Neural cell (in vitro differentiated cells): ENCODE measurements at regions not wholly inside any gene's neighbourhood (a gene's known extent, or its start where the extent isn't known, plus 50 kb on each side); places are given as distances from the start of the nearest gene placed in this dataset.
"Not testable (repeated sequence)": the region's sequence is repeated elsewhere in the genome, so short reads cannot be mapped to it uniquely, and the experiment has no call there.

Experiments
- EP300 ChIP-seq: fragments of 450-650 bp; conservative IDR thresholded peaks from 2 replicates; pipeline ENCODE4 v1.6.1; 2014; ENCODE audit warnings: antibody characterized with exemption, mild to moderate bottlenecking, moderate library complexity; ENCODE audit not compliant: poor library complexity, severe bottlenecking
- EZH2 ChIP-seq: fragments of 200-600, 300-800 bp; shearing (Covaris generic), sonication (generic); IDR thresholded peaks from 2 replicates; pipeline ENCODE4 v1.6.1; 2014; ENCODE audit warnings: antibody characterized with exemption, low read length, borderline replicate concordance, mild to moderate bottlenecking; ENCODE audit not compliant: insufficient read depth, poor library complexity, severe bottlenecking
- POLR2AphosphoS5 ChIP-seq: IDR thresholded peaks from 2 replicates; pipeline ENCODE4 v1.6.1; 2012
- RAD21 ChIP-seq: fragments of 450-650 bp; conservative IDR thresholded peaks from 2 replicates; pipeline ENCODE4 v1.6.1; 2014; ENCODE audit warnings: antibody characterized with exemption, mild to moderate bottlenecking, moderate library complexity
- REST ChIP-seq: IDR thresholded peaks from 2 replicates; pipeline ENCODE4 v1.6.1; 2012; ENCODE audit warnings: borderline replicate concordance
- TF ChIP-seq, protein P1 (sequence below): fragments of 450-650 bp; IDR thresholded peaks from 2 replicates; pipeline ENCODE4 v1.5.1; 2014; ENCODE audit warnings: antibody characterized with exemption, mild to moderate bottlenecking, moderate library complexity; ENCODE audit not compliant: poor library complexity, severe bottlenecking

DNA sequence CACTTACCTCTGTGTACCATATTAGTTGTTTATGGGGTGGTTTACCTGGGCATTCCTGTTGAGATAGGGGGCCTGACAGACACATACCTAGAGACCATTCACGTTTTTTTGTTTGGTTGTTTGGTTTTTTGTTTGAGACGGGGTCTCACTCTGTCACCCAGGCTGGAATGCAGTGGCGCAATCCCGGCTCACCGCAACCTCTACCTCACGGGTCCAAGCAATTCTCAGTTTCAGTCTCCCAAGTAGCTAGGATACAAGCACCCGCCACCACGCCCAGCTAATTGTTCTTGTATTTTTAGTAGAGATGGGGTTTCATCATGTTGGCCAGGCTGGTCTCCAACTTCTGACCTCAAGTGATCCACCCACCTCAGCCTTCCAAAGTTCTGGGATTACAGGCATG, 314.9 kb upstream of the PPARGC1A start:
- TF ChIP-seq, protein P1, sequence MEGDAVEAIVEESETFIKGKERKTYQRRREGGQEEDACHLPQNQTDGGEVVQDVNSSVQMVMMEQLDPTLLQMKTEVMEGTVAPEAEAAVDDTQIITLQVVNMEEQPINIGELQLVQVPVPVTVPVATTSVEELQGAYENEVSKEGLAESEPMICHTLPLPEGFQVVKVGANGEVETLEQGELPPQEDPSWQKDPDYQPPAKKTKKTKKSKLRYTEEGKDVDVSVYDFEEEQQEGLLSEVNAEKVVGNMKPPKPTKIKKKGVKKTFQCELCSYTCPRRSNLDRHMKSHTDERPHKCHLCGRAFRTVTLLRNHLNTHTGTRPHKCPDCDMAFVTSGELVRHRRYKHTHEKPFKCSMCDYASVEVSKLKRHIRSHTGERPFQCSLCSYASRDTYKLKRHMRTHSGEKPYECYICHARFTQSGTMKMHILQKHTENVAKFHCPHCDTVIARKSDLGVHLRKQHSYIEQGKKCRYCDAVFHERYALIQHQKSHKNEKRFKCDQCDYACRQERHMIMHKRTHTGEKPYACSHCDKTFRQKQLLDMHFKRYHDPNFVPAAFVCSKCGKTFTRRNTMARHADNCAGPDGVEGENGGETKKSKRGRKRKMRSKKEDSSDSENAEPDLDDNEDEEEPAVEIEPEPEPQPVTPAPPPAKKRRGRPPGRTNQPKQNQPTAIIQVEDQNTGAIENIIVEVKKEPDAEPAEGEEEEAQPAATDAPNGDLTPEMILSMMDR = not testable (repeated sequence)
- TF ChIP-seq EZH2, RAD21, EP300, REST, POLR2AphosphoS5: not testable (repeated sequence)
